Posterior cingulate gyrus (tissue), 11 donors: ENCODE measurements at regions not wholly inside any gene's neighbourhood (a gene's known extent, or its start where the extent isn't known, plus 50 kb on each side); places are given as distances from the start of the nearest gene placed in this dataset.

Source experiments
- DNase-seq, 10 donors: peaks; one replicate each; pipeline versions ENCODE4 v3.0.0 to v3.0.0-alpha.2; 2020 to 2021; ENCODE audit warnings: mixed read lengths in 3 of 10
- intact Hi-C: fragments of 100-400 bp; cut with DNase I; formaldehyde crosslinking; loops from one replicate; pipeline ENCODE4 v1.15.1; 2023

GRCh38 chr7:32347244-32347828 is 142.8 kb downstream of the LSM5 start:
- intact Hi-C loops, result loop anchor here (5.0 kb wide), 1 partner anchor 605 kb away; no protein-coding TSS in a partner anchor
- DNase-seq, result peak in 2 of 10 donors; percentile 22 to 38

GRCh38 chr7:32346253-32346652 is 143.9 kb downstream of the LSM5 start:
- DNase-seq, result no peak
- intact Hi-C loops, result loop anchor here (5.0 kb wide), 1 partner anchor 604 kb away; no protein-coding TSS in a partner anchor

- intact Hi-C loops, result no loop called here
- DNase-seq, result no peak
Measured at GRCh38 chr7:32336726-32337125, 153.5 kb downstream of the LSM5 start.

GRCh38 chr7:32335107-32335506 is 155.1 kb downstream of the LSM5 start:
- intact Hi-C loops, result no loop called here
- no peak for DNase-seq

GRCh38 chr7:32330602-32331001 is 159.6 kb downstream of the LSM5 start:
- no peak for DNase-seq
- intact Hi-C loops, result no loop called here

- DNase-seq, result no peak
- intact Hi-C loops, result no loop called here
Measured at GRCh38 chr7:32326078-32326477, 164.1 kb downstream of the LSM5 start.

- DNase-seq, result no peak
- intact Hi-C loops, result no loop called here
Measured at GRCh38 chr7:32323712-32324111, 166.5 kb downstream of the LSM5 start.

GRCh38 chr7:32319012-32319382 is 171.2 kb downstream of the LSM5 start:
- peak in 1 of 10 donors; percentile 73 for DNase-seq
- intact Hi-C loops, result no loop called here

- DNase-seq, result peak in 4 of 10 donors; percentile 14 to 83 (median 50)
- intact Hi-C loops, result no loop called here
Measured at GRCh38 chr7:32318300-32319011, 171.7 kb downstream of the LSM5 start.

- intact Hi-C loops, result no loop called here
- no peak for DNase-seq
Measured at GRCh38 chr7:32316839-32317238, 173.3 kb downstream of the LSM5 start.

GRCh38 chr7:32314761-32315160 is 175.4 kb downstream of the LSM5 start:
- DNase-seq, result no peak
- intact Hi-C loops, result no loop called here

- DNase-seq, result no peak
- intact Hi-C loops, result no loop called here
Measured at GRCh38 chr7:32301427-32301826, 188.8 kb downstream of the LSM5 start.

- DNase-seq, result no peak
- intact Hi-C loops, result no loop called here
Measured at GRCh38 chr7:32299133-32299702, 191.0 kb downstream of the LSM5 start.

- DNase-seq, result peak in 5 of 10 donors; percentile 11 to 84 (median 75)
- intact Hi-C loops, result no loop called here
Measured at GRCh38 chr7:32298408-32299132, 191.6 kb downstream of the LSM5 start.

GRCh38 chr7:32293833-32294232 is 196.3 kb downstream of the LSM5 start:
- DNase-seq, result no peak
- intact Hi-C loops, result no loop called here

- DNase-seq, result peak; percentile 42 to 93 (median 65)
- intact Hi-C loops, result no loop called here
Measured at GRCh38 chr7:32289651-32290414, 200.3 kb downstream of the LSM5 start.

- DNase-seq, result no peak
- intact Hi-C loops, result no loop called here
Measured at GRCh38 chr7:32285698-32286097, 204.5 kb downstream of the LSM5 start.

- no peak for DNase-seq
- intact Hi-C loops, result no loop called here
Measured at GRCh38 chr7:32283546-32283945, 206.6 kb downstream of the LSM5 start.

GRCh38 chr7:32279500-32279899 is 209.3 kb upstream of the PDE1C start:
- intact Hi-C loops, result no loop called here
- DNase-seq, result no peak

GRCh38 chr7:32275216-32276009 is 205.2 kb upstream of the PDE1C start:
- no peak for DNase-seq
- intact Hi-C loops, result no loop called here
